Activated CD8-positive, alpha-beta T cell treated with anti-CD3 and anti-CD28 coated beads for 36 hours (primary cell): ENCODE measurements at regions not wholly inside any gene's neighbourhood (a gene's known extent, or its start where the extent isn't known, plus 50 kb on each side); places are given as distances from the start of the nearest gene placed in this dataset.

Source experiments
- ATAC-seq: fragments of 200-7000 bp; cut with Tn5 transposase; one replicate; pipeline ENCODE4 v1.10.0; 2021; ENCODE audit warnings: mild to moderate bottlenecking, moderate library complexity
- CTCF ChIA-PET: fragments of 350-600 bp; sonication (Branson Sonifier 250); formaldehyde crosslinking; loops from one replicate; lab custom pipeline; 2021; ENCODE audit warnings: antibody characterized with exemption; lab: Charles Lee
- POLR2A ChIA-PET: fragments of 350-600 bp; sonication (Branson Sonifier 250); formaldehyde crosslinking; loops from one replicate; lab custom pipeline; 2021; ENCODE audit warnings: antibody characterized with exemption; lab: Charles Lee
- DNase-seq: peaks from one replicate; pipeline ENCODE4 v3.0.0-alpha.2; 2020
- H3K27ac Mint-ChIP-seq: one replicate; pipeline ENCODE4 v1.8.0; 2021; ENCODE audit warnings: mild to moderate bottlenecking, mixed read lengths
- H3K27me3 Mint-ChIP-seq: one replicate; pipeline ENCODE4 v1.8.0; 2021; ENCODE audit warnings: mixed read lengths
- H3K36me3 Mint-ChIP-seq: one replicate; pipeline ENCODE4 v1.8.0; 2021; ENCODE audit warnings: low read depth, mixed read lengths
- H3K4me1 Mint-ChIP-seq: one replicate; pipeline ENCODE4 v1.8.0; 2021; ENCODE audit warnings: low read depth, mixed read lengths
- H3K4me3 Mint-ChIP-seq: one replicate; pipeline ENCODE4 v1.8.0; 2021; ENCODE audit warnings: mild to moderate bottlenecking, moderate library complexity, mixed read lengths
- H3K9me3 Mint-ChIP-seq: one replicate; pipeline ENCODE4 v1.8.0; 2021; ENCODE audit warnings: mixed read lengths
- intact Hi-C: fragments of 100-400 bp; cut with micrococcal nuclease; formaldehyde crosslinking; loops from one replicate; pipeline ENCODE4 v1.10.0; 2022
- TF ChIP-seq, protein P1 (sequence below): fragments of 200-600 bp; IDR thresholded peaks from one replicate; pipeline ENCODE4 v1.8.0; 2022; ENCODE audit warnings: antibody characterized with exemption, mild to moderate bottlenecking

DNA sequence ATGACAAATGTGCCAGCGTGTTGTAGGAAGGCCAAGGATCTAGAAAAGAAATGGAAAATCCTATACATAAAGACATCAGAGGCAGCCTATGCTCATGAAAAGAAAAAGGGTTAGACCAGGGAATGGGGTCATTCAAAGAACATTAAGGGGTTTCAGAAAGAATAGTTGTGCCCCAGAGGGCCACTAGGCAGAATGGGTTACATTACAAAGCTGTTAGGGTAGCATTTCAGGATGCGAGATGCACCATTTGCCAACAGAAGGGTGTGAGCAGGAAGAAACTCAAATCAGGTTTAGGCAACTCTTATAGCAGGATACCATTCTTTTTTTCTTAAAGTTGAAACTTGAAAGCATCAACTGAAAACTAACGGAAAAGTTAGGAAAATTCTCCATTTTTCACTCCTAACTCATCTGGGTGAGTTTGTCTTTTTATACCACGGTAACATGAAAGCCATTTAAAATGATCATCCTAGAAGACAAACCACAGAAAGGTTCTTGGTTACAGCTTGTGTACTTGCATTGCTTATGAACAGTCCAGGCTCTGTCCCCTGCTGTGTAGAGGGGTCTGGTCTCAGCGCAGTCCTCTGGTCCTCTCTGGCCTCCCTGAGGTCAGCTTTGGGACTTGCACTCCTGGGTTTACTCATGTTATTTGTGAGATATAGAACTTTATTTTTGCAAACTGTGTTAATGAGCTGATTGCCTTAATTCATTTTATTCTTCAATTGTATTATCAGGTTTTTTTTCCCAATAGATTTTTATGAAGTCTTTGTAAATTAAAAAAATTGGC, 209.1 kb downstream of the DACT1 start:
- Mint-ChIP-seq H3K4me3 (no peak overlapping the region), H3K4me1 (no peaks in the 10 kb centered on the region), H3K27ac (no peak overlapping the region), H3K27me3 (no peaks in the 10 kb centered on the region), H3K36me3 (no peaks in the 10 kb centered on the region), H3K9me3 (no peaks in the 10 kb centered on the region)
- POLR2A ChIA-PET: no interaction called here
- TF ChIP-seq, protein P1, sequence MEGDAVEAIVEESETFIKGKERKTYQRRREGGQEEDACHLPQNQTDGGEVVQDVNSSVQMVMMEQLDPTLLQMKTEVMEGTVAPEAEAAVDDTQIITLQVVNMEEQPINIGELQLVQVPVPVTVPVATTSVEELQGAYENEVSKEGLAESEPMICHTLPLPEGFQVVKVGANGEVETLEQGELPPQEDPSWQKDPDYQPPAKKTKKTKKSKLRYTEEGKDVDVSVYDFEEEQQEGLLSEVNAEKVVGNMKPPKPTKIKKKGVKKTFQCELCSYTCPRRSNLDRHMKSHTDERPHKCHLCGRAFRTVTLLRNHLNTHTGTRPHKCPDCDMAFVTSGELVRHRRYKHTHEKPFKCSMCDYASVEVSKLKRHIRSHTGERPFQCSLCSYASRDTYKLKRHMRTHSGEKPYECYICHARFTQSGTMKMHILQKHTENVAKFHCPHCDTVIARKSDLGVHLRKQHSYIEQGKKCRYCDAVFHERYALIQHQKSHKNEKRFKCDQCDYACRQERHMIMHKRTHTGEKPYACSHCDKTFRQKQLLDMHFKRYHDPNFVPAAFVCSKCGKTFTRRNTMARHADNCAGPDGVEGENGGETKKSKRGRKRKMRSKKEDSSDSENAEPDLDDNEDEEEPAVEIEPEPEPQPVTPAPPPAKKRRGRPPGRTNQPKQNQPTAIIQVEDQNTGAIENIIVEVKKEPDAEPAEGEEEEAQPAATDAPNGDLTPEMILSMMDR: no peak
- DNase-seq: no peak
- CTCF ChIA-PET: interaction anchor here (1.4 kb wide), 1 partner anchor 10 kb away, joined by 3 read pairs; no protein-coding TSS in a partner anchor
- intact Hi-C loops: no loop called here
- no peak for ATAC-seq

DNA sequence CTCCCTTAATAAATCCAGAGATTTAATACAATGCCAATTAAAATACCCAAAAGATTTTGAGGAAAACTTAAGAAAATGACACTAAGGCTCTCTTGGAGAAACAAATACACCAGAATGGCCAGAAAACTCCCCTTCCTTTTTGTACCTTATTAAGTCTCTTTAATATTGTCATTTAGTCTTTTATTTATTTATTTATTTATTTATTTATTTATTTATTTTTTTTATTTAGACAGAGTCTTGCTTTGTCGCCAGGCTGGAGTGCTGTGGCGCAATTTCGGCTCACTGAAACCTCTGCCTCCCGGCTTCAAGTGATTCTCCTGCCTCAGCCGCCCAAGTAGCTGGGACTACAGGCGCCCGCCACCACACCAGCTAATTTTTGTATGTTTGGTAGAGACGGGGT, 210.6 kb downstream of the DACT1 start:
- H3K27ac Mint-ChIP-seq: no peak overlapping the region
- no peaks in the 10 kb centered on the region for H3K4me1 Mint-ChIP-seq
- CTCF ChIA-PET: interaction anchor here (1.0 kb wide), 1 partner anchor 347 kb away, joined by 3 read pairs; no protein-coding TSS in a partner anchor
- POLR2A ChIA-PET: no interaction called here
- no peak for DNase-seq
- no peak for ATAC-seq
- no peak overlapping the region for H3K4me3 Mint-ChIP-seq
- no peaks in the 10 kb centered on the region for H3K27me3 Mint-ChIP-seq
- intact Hi-C loops: no loop called here
- H3K36me3 Mint-ChIP-seq: no peaks in the 10 kb centered on the region
- no peaks in the 10 kb centered on the region for H3K9me3 Mint-ChIP-seq
- TF ChIP-seq, protein P1: no peak

DNA sequence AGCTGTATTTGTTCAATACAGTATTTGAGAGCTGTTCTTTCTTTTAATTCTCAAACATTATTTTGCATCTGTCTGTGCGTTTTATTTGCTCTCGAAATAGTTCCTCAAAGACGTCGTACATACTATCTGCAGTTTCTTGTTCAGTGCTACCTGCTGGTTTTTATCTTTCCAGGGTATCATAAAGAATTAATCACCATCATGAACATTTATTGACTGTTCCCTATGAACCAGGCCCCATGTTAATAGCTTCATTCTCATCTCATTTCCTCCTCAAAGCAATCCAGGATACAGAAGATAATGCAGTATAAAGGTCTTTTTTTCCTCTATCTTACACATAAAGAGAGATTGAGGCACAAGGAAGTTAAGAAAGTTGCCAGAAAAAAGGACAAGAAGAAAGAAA, 211.8 kb downstream of the DACT1 start:
- TF ChIP-seq, protein P1: no peak
- ATAC-seq (no peak), DNase-seq (no peak)
- no peak overlapping the region for H3K4me3 Mint-ChIP-seq
- no peaks in the 10 kb centered on the region for H3K36me3 Mint-ChIP-seq
- ChIA-PET POLR2A (no interaction called here), CTCF (no interaction called here)
- intact Hi-C loops: no loop called here
- H3K27ac Mint-ChIP-seq: no peak overlapping the region
- H3K9me3 Mint-ChIP-seq: no peaks in the 10 kb centered on the region
- no peaks in the 10 kb centered on the region for H3K27me3 Mint-ChIP-seq
- H3K4me1 Mint-ChIP-seq: no peaks in the 10 kb centered on the region

DNA sequence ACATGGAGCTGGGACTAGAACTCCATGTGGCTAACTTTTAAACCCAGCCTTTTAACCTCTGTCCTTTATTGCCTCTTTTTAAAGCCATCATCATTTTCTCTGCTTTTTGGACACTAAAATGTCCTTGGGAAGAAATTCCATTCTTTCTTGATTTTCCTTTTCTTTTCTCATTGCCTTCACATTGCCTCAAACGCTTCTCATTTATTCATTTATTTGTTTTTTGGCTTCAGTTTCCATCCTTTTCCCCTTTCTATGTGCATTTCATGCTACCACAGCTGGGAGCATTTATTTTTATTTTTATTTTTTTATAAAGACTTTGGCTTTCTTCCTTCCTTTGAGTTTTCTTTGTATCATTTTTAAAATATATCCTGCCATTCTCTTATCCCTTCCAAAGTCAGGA, 212.2 kb downstream of the DACT1 start:
- Mint-ChIP-seq H3K27me3 (no peaks in the 10 kb centered on the region), H3K9me3 (no peaks in the 10 kb centered on the region), H3K27ac (no peak overlapping the region), H3K4me3 (no peak overlapping the region), H3K4me1 (no peaks in the 10 kb centered on the region), H3K36me3 (no peaks in the 10 kb centered on the region)
- DNase-seq: no peak
- CTCF ChIA-PET: no interaction called here
- intact Hi-C loops: no loop called here
- TF ChIP-seq, protein P1: no peak
- POLR2A ChIA-PET: no interaction called here
- ATAC-seq: no peak

DNA sequence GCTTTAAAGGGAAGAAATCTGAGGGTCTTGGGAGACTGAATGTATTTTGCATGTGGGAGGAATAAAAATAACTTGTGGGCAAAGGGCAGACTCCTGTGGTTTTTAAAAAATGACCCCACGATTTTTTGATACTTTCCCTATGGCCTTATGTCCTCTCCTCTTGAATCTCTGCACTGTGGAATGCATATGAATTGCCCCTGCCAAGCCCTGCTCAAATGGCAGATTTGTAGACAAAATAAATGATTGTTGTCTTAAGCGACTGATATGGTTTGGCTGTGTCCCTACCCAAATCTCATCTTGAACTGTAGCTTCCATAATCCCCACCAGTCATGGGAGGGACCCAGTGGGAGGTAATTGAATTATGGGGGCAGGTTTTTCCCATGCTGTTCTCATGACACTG, 223.8 kb downstream of the DACT1 start:
- ChIA-PET CTCF (interaction anchor here (1.3 kb wide), 1 partner anchor 9 kb away, joined by 3 read pairs; no protein-coding TSS in a partner anchor), POLR2A (no interaction called here)
- H3K27me3 Mint-ChIP-seq: peaks cover 1% of the 10 kb centered on the region
- intact Hi-C loops: no loop called here
- H3K4me3 Mint-ChIP-seq: no peak overlapping the region
- no peaks in the 10 kb centered on the region for H3K36me3 Mint-ChIP-seq
- H3K9me3 Mint-ChIP-seq: peaks cover 8% of the 10 kb centered on the region
- DNase-seq: no peak
- no peak overlapping the region for H3K27ac Mint-ChIP-seq
- TF ChIP-seq, protein P1: no peak
- ATAC-seq: no peak
- no peaks in the 10 kb centered on the region for H3K4me1 Mint-ChIP-seq
